ENCODE measurements at regions not wholly inside any gene's neighbourhood (a gene's known extent, or its start where the extent isn't known, plus 50 kb on each side); places are given as distances from the start of the nearest gene placed in this dataset.

DNA sequence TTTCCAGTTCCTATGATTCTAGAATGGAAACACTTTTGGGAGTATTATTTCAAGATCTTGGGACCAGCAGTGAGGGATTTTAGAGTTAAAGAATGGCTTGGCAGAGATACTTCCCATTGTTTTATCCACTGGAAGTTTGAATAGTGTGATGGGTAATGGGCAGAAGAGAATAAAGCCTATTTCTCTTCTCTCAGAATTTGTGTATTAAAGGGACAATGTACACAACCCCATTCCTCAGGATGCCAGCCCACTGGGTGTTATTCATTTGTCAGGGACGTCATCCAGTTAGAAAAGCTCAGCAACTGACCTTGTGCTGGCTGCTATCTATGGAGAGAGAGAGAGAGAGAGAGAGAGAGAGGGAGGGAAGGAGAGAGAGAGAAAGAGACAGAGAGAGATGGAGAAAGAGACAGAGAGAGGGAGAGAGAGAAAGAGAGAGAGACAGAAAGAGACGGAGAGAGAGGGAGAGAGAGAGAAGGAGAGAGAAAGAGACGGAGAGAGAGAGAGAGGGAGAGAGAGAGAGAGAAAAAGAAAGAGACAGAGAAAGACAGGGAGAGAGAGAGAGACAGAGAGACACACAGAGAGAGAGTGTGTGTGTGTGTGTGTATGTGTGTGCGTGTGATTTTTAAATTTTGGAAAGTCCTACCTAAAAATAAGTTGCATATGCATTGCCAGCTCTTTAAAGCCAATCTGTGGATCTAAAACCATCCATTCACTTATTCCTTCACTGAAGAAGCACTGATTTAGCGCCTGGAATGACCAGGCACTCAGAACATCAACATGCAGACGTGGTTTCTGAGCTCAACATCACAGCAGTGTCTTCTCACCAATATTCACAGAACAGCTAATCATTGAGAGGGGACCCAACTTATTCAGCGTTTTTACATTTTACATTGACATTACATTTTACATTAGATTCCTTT lies 388.8 kb downstream of the THBS2 start:
- Histone ChIP-seq H3K36me3 (ENCODE audit: insufficient read depth) (no peaks in the 10 kb centered on the region), H2AFZ (ENCODE audit: low read depth) (no peak overlapping the region), H4K20me1 (ENCODE audit: insufficient read depth) (no peaks in the 10 kb centered on the region), H3K4me1 (ENCODE audit: low read depth, poor library complexity, severe bottlenecking) (no peaks in the 10 kb centered on the region), H3K27me3 (ENCODE audit: insufficient read depth, low read depth) (no peaks in the 10 kb centered on the region), H3K27ac (no peak overlapping the region), H3K4me2 (no peak overlapping the region), H3K79me2 (ENCODE audit: insufficient read depth, low read depth) (no peaks in the 10 kb centered on the region), H3K9ac (no peak overlapping the region), H3K4me3 (IDR thresholded peaks at IDR 0.05; ENCODE audit: insufficient read depth, low read depth, low read length) (no peak overlapping the region)
- TF ChIP-seq, protein P1, sequence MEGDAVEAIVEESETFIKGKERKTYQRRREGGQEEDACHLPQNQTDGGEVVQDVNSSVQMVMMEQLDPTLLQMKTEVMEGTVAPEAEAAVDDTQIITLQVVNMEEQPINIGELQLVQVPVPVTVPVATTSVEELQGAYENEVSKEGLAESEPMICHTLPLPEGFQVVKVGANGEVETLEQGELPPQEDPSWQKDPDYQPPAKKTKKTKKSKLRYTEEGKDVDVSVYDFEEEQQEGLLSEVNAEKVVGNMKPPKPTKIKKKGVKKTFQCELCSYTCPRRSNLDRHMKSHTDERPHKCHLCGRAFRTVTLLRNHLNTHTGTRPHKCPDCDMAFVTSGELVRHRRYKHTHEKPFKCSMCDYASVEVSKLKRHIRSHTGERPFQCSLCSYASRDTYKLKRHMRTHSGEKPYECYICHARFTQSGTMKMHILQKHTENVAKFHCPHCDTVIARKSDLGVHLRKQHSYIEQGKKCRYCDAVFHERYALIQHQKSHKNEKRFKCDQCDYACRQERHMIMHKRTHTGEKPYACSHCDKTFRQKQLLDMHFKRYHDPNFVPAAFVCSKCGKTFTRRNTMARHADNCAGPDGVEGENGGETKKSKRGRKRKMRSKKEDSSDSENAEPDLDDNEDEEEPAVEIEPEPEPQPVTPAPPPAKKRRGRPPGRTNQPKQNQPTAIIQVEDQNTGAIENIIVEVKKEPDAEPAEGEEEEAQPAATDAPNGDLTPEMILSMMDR (conservative IDR thresholded peaks at IDR 0.05; ENCODE audit: low read depth, low read length): no peak

DNA sequence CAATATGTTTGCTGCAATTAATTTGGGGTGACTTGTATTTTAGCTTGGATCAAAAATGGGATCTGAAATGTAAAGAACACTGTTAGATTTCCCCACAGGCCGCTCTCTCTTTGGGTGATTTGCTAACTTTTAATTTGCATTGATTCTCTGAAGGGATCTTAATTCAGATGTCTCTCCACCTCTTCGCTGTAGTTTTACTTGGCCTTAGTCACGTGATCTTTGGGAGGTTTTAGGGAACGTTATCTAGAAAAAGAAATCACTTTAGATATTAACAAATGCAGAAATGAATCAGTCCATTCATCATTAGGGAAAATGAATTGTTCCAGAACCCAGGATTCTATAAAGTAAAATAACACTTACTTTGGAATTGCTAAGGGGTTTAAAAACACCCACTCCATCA lies 390.2 kb downstream of the THBS2 start:
- no peak overlapping the region for H3K4me2 ChIP-seq
- H3K36me3 ChIP-seq (ENCODE audit: insufficient read depth): no peaks in the 10 kb centered on the region
- no peak overlapping the region for H3K9ac ChIP-seq
- no peaks in the 10 kb centered on the region for H3K79me2 ChIP-seq (ENCODE audit: insufficient read depth, low read depth)
- H2AFZ ChIP-seq (ENCODE audit: low read depth): no peak overlapping the region
- no peak overlapping the region for H3K4me3 ChIP-seq (IDR thresholded peaks at IDR 0.05; ENCODE audit: insufficient read depth, low read depth, low read length)
- no peaks in the 10 kb centered on the region for H3K27me3 ChIP-seq (ENCODE audit: insufficient read depth, low read depth)
- H3K27ac ChIP-seq: no peak overlapping the region
- no peaks in the 10 kb centered on the region for H3K4me1 ChIP-seq (ENCODE audit: low read depth, poor library complexity, severe bottlenecking)
- TF ChIP-seq, protein P1 (conservative IDR thresholded peaks at IDR 0.05; ENCODE audit: low read depth, low read length): no peak
- no peaks in the 10 kb centered on the region for H4K20me1 ChIP-seq (ENCODE audit: insufficient read depth)

DNA sequence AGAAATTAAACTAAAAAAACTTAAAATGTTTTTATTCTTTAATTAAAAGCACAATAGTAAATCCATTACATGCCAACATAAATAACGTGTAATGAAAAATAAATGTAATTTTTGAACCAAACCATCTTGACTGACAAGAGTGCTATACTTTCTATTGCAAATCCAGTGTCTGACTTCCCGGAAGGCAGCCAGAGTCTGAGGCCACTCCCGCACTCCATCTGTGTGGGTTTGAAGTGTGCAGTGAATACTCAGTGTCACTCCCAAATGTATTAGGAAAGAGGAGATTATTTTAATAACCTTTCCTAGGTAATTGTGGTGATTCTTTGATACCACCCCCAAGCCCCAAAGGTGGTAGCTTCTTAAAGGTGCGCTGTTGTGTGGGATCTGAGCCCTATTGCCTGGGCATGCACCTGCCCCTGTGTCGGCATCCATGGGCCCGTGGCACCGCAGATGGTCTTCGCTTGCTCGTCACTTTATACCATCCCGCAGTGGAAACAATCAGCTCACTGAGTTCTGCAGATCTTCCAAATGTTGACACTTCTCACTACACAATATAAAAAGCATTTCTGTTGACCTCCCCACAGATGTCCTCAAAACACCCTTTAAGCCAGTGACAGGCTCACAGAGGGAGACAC lies 391.2 kb downstream of the THBS2 start:
- no peak overlapping the region for H3K4me3 ChIP-seq (IDR thresholded peaks at IDR 0.05; ENCODE audit: insufficient read depth, low read depth, low read length)
- H3K4me1 ChIP-seq (ENCODE audit: low read depth, poor library complexity, severe bottlenecking): no peaks in the 10 kb centered on the region
- no peaks in the 10 kb centered on the region for H3K79me2 ChIP-seq (ENCODE audit: insufficient read depth, low read depth)
- H4K20me1 ChIP-seq (ENCODE audit: insufficient read depth): no peaks in the 10 kb centered on the region
- no peak overlapping the region for H3K4me2 ChIP-seq
- no peaks in the 10 kb centered on the region for H3K36me3 ChIP-seq (ENCODE audit: insufficient read depth)
- no peaks in the 10 kb centered on the region for H3K27me3 ChIP-seq (ENCODE audit: insufficient read depth, low read depth)
- H2AFZ ChIP-seq (ENCODE audit: low read depth): no peak overlapping the region
- TF ChIP-seq, protein P1 (conservative IDR thresholded peaks at IDR 0.05; ENCODE audit: low read depth, low read length): no peak
- H3K9ac ChIP-seq: no peak overlapping the region
- H3K27ac ChIP-seq: no peak overlapping the region

DNA sequence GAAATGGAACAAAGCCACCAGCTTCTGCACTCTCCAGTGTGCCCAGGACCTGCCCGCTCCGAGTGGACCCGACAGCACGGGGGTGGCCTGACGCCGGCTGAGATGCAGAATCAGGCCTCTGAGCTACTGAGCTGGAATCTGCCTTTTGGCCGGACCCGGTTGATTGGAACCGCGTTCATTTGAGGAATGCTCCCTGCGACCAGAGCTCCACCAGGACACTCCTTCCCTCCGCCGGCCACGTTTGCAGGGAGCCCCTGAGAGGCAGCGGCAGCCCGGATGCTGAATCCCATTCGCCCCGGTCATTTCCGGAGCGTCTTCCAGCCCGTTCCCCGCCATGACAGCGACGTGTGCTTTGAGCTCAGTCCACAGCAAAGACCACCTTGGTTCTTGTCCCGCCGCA lies 392.7 kb downstream of the THBS2 start:
- H3K27me3 ChIP-seq (ENCODE audit: insufficient read depth, low read depth): no peaks in the 10 kb centered on the region
- H3K4me2 ChIP-seq: no peak overlapping the region
- H3K79me2 ChIP-seq (ENCODE audit: insufficient read depth, low read depth): no peaks in the 10 kb centered on the region
- TF ChIP-seq, protein P1 (conservative IDR thresholded peaks at IDR 0.05; ENCODE audit: low read depth, low read length): no peak
- H2AFZ ChIP-seq (ENCODE audit: low read depth): no peak overlapping the region
- no peak overlapping the region for H3K27ac ChIP-seq
- H3K36me3 ChIP-seq (ENCODE audit: insufficient read depth): no peaks in the 10 kb centered on the region
- H3K4me1 ChIP-seq (ENCODE audit: low read depth, poor library complexity, severe bottlenecking): no peaks in the 10 kb centered on the region
- H3K9ac ChIP-seq: no peak overlapping the region
- no peak overlapping the region for H3K4me3 ChIP-seq (IDR thresholded peaks at IDR 0.05; ENCODE audit: insufficient read depth, low read depth, low read length)
- H4K20me1 ChIP-seq (ENCODE audit: insufficient read depth): no peaks in the 10 kb centered on the region
